ENCODE measurements at regions not wholly inside any gene's neighbourhood (a gene's known extent, or its start where the extent isn't known, plus 50 kb on each side); places are given as distances from the start of the nearest gene placed in this dataset.

DNA sequence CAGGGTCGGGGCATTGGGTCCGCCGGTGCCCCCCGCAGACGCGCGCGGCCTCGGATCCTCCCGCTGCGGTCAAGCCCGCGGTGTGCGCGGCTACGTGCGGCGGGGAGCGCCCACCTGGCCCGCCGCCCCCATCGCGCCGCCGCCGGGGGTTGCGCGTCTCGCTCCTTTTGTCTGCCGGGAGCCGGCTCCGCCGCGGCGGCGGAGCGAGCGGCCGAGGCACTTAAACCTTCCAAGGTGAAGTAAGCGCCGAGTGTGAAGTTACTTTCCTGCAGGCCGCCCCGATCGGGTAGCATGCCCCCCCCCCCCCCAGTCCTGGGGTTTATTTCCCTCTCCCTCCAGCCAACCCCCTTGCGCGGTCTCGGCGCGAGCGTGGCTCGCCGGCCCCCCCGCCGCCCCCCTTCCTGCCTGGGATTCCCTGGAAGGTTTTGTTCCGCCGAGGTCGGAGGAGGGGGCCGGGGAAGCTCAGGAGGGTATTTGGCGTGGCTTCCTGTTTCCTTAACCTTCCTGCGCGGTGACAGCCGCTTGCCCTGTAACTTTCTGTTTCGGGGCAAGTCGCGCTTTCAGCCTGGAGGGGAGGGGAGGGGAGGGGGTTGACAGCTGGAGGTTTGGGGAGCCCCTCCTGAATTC lies 56.6 kb upstream of the GSE1 start:
- TF ChIP-seq POLR2A (IDR thresholded peaks at IDR 0.05) (peak; percentile 42 to 64), CTCF (IDR thresholded peaks at IDR 0.05 in 4 of 5, conservative IDR thresholded peaks at IDR 0.05 in 1 of 5) (no peak)
